Mucosa of gallbladder (tissue), 1 donor: ENCODE measurements at regions not wholly inside any gene's neighbourhood (a gene's known extent, or its start where the extent isn't known, plus 50 kb on each side); places are given as distances from the start of the nearest gene placed in this dataset.

ENCODE experiments used
- DNase-seq: peaks from one replicate; pipeline ENCODE4 v3.0.0-alpha.2; 2020; ENCODE audit warnings: low spot score
- donor health status: DM: no; HTN: no; CAD: no.

DNA sequence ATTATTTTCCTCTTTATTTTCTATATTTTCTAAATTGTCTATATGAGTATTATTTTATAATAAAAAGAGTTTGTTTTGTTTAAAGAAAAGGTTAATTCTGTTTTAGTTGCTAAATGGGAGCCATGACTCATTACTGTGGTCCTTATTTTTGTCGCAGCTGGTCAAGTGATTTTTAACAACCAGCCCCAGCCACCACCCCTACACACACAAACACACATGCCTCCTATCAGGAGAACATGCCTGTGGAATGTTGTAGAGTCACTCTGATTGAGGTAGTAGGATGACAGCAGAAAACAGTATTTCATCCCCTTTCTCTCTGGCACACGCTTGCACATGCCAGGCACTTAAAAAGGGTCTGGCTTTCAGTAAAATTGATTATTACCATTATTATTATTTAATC, 68.6 kb upstream of the GDF10 start:
- no peak for DNase-seq

DNA sequence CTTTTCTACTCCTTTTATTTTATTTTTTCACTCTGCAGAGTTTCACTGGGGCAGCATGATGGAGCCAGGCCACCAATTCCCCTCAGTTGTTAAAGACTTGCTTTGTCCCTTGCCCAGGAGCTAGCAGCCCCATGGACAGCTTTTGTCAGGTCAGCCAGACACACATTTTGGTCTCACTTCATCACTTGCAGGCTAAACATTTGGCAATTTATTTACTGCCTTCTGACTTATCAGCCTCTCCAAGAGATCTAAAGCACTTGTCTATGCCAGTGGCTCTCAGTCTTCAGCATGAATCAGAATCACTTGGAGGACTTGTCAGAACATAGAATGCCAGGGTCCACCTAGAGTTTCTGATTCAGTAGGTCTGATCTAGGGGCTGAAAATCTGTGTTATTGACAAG, 66.4 kb upstream of the GDF10 start:
- no peak for DNase-seq

DNA sequence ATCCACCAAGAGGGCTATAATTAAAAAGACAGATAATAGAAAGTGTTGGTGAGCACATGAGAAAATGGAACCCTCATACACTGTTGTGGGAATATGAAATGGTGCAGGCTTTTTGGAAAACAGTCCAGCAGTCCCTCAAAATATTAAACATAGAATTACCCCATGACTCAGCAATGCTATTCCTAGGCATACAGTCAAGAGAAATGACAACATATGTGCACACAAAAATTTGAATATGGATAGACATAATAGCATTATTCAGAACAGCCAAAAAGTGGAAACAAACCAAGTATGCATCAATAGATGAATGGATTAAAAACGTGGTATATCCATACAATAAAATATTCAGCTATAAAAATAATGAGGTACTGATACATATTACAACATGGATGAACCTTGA, 64.5 kb upstream of the GDF10 start:
- no peak for DNase-seq

DNA sequence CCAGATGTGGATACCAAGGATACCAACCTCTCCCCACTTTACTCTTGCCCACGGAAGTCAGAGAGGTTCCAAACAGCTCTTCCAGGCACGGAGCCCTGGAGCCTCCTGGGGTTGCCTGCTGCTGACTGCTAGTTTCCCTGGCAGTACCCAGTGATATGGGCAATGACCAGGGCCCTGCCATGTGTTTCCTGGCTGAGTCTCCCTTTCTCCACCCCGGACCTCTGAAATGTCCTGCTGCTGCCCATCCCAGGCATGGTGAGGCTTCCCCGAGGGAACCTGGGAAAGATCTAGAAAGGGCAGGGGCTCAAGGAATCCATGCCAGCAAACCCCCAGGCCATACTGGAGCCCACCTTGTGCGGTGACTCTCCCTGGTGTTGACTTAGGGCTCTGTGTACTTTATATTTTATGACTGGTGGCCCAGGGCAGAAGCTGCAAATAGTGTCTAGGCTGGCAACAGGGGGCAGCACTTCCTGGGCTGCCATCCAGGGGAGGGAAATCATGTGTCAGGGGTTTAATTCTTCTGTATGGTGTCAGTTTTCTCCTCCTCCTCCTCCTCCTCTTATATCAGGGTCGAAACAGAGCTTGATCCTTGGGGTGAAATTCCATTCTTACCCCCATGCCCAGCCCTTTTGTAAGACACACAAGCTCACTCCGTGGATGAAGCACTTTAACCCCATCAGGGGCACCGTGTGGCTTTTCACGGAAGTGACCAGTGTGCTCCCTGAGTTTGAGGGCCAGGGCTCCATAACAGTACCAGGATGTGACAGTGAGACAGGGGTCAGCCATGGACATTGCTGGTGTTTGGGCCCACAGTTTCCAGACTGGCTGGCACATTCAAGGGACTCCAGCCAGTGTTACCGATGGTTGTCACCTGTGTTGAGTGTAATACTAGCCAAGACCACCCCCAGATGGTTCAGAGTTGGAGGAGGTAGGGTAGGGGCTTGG, 62.4 kb upstream of the GDF10 start:
- DNase-seq = no peak

DNA sequence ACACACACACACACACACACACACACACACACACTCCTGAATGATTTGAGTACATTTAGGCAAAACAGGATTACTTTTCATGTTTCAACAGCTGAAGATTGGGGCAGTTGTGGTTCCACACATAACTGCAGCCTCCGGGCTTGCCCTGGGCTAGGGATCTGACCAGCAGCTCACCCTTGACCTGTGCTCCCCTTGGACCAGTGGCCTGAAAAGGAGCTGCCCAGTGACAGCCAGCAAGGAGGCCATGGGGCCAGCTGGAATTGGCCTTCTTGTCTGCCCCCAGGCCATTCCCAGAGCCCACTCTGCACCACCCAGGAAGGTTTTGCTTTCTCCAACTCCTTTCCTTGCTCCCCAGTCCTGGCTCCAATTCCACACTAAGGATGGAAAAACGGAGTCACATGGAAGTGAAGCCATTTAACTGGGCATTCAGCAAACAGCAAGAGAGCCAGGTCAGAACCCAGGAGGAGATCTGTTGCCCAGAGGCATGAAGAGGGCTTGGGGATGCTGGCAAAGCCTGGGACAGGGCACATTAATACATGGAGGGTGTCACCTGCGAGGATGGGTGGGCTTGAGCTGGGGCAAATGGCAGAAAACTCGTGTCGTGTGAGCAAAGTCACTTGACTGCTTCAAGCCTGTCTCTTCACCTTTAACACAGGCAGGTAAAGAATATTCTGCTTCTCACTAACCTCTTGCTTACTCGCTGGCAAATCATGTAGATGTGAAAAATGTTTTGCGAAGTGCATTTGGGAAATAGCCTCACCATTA, 61.5 kb upstream of the GDF10 start:
- no peak for DNase-seq

DNA sequence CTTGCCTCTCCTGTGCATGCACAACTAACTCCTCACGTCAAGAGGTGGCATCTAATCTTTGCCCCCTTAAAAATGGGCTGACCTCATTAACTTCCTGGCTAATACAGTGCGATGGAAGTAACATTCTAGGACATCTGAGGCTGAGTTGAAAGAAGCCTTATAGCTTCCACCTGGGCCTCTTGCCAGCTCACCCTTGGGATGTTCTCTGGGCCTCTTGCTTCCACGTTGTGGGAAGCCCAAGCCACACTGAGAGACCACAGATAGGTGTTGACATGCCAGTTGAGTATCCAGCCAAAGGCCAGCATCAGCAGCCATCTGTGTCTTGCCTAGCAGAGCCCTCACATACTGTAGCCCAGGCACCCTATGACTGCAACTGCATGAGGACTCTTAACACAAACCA, 60.8 kb upstream of the GDF10 start:
- DNase-seq = no peak

DNA sequence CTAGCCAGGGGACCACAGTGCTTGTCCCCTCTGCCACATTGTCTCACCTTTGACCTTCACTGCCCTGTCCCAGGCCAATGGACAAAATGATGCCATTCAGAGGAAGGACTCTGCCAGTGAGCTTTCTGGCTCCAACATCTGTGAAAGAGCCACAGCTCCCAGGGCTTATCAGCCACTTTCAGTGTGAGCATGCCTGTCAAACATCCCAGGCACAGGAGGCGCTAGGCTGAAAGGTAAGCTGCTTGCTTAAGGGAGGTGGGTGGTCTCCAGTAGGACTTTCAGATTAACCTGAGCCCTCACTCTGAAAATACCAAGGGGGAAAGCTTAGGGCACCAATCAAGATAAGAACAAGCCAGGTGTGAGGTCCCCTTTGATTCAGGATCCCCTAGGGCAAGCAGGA, 59.8 kb upstream of the GDF10 start:
- DNase-seq = no peak

DNA sequence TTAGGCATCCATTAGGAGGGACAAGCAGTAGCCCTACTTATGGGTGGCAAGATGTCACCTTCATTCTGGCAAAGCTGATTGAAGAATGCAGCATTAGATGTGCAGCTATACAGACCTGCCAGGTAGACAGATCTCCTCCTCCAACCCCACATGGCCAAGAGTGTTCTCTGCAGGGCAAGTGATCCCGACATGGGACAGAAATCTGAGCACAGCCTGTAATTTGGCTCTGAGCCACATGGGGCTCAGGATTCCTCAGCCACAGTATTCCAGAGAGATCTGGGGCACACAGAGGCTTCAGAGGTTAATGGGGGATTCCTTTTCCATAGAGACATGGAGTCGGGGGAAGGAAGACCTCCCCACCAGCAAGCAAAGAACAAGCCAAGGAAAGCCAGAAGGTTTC, 58.7 kb upstream of the GDF10 start:
- no peak for DNase-seq

DNA sequence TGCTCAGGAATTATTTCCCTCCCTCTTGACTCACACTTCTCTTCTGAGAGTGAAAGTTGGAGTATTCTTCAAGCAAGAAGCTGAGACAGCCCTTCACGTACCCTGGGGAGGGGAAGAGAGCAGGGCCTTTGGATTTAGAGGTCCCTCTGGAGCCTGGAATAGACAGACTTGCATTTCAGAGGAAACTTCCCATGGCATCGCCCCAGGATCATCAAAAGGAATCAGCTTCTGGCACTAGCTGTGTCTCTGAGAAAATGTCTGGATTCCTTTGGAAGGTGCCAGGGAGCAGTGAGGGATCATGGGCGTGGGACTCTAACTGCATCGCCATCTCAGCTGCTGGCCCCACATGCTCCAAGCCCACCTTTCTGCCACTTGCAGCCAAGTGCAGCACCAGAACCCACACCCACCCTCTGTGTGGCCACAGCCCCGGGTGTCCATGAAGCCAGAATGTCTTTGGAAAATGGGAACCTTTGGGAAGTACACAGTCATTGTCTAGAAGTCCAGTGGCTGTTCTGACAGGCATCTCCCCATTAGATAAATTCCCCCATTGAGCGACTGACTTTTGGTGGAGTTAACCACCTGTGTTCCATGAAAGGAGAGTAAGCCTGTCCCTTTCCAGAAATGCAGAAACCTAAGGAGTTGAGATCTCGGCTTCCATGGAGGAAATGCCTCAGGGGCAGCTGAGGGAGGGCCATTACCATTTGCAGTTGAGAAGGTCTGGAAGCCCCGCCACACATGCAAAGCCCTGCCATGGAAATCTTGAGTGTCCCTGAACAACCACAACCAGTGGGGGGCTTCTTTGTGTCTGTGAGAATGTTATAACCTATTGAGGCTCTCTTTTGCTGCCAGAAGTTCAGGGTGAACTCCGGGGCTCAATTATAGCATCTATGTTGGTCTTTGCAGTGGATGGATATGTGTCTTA, 57.8 kb upstream of the GDF10 start:
- no peak for DNase-seq

DNA sequence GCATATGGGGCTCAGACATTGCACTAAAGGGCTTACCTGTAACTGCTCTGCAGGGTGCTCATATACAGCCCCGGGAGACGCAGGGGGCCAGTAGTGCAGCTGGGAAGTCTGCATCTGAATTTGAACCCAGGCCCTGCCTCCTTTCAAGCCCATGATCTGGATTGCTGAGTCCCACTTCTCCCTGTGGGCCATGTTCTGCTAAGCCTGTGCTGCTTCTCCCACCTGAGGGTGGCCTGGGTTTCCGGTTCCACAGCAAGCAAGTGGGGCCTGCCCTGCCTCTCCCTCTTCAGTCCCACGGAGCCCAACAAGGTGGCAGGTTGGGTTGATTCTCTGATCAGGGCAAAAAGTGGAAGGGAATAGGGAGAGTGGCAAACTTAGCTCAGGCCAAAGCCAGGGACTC, 56.6 kb upstream of the GDF10 start:
- DNase-seq = no peak

DNA sequence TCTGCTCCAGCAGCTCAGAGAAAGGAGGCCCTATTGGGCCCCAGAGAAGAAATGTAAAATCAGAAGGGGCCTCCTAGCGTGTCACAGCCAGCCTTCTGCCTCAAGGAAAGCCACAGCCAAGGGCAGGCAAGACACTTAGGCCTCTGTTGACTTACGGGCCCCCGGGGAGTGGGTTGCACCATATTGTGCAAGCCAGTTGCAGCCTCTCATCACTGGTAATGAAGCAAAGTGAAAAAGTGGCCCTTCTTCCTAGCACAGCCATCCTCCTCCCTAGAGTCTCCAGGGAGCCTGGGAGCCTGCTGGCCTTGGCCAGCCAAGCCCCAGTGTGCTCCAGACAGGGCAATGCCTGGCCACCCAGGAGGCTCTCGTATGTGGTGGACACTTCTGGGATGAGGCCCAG, 56.2 kb upstream of the GDF10 start:
- DNase-seq = no peak

DNA sequence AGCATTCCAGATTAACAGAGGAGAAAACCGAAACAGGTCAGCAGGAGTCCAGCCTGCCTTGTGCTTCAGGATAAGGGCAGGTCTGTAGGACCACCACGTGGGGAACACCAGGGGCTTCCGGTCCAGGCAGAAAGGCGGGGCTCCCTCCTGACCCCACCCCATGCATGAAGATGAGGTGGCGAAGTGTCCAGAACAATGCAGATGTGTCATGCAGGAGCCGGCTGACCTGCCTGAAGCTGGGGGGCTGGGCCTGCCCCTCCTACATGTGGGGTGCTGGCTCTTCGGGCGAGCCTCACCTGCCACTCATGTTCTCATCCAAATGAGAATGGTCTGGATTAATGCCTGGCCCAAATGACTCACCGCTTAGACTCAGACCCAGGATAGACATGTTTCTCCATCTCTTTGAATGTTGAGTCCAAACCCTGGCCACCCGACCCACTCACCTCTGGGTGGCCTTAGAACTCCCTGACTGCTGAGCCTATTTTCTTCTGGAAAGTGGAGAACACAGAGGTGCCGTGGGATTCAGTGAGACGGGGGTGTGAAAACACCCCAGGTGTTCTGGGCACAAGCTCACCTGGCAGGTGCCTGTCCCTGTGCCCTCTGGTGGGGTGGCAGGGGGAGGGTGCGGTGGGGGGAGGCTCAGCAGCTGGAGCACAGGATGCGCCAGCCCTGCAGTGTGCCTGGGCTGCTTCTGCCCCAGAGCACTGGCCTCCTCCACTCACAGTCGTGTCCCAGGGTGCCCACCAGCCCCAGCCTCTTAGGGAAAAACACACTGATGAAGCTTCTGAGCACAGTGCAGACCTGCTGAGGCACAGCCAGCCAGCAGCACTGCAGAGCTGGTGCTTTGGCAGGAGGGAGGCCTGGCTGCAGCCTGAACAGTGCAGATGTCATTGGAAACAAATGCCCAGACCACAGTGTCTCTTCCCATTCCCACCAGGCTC, 55.2 kb upstream of the GDF10 start:
- DNase-seq = no peak

DNA sequence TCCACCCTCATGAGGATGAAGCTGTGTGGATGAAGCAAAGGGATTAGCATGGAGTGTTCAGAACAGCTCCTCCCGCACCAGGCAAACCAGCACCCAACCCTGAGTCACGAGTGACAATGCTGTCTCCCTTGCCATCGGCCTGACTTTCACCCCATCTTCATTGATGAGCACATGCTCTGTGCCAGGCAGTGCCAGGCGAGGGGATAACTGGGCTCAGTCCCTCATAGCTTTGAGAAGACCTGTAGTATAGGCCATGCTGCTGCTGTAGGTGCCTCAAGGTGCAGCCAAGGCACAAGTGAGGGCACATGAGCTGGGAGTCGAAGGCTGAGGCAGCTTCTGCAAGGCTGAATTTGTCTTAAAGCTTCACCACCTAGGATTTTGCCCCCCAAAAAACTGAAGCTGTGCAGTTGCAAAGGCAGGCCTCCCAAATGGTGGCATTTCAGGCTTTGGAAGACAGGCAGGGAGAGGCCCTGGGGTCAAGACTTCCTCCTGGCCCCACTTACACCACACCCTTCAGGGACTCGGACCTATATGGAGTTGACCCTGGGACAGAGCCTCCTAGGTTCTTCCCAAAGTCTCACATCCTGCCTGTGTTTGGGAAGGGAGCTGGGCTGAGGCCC, 54.2 kb upstream of the GDF10 start:
- DNase-seq = no peak

DNA sequence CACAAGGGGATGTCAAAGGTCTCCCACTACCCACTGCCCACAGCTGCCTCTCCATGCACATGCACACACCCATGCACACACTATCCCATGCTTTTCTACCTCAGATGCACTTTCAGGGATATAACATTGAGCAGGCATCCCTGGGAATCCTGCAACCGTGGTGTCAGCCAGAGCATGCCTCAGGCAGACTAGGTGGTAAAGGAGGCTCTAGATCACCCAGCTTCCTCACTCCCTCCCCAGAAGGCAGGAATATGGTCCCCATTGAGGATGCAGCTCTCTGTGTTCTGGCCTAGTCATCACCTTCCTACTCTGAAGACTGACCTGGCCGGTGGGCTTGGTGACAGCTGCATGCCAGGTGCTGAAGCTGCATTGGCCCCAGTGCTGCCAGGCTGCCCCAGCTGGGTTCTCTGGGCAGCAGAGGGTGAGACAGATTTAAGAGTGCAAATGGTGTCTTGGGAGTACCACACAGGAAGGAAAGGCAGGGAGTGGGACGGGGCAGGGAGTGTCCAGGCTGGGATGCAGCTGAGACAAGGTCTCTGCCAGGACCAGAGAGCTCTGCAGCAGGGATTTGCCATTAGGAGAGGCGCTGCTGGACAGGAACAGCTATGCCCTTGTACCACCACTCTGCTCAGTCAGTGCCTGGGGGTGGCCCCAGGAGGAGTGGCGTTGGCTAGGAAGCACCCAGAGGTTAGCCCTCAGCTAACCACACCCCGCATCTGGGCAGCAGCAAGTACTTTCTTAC, 53.4 kb upstream of the GDF10 start:
- DNase-seq = no peak

DNA sequence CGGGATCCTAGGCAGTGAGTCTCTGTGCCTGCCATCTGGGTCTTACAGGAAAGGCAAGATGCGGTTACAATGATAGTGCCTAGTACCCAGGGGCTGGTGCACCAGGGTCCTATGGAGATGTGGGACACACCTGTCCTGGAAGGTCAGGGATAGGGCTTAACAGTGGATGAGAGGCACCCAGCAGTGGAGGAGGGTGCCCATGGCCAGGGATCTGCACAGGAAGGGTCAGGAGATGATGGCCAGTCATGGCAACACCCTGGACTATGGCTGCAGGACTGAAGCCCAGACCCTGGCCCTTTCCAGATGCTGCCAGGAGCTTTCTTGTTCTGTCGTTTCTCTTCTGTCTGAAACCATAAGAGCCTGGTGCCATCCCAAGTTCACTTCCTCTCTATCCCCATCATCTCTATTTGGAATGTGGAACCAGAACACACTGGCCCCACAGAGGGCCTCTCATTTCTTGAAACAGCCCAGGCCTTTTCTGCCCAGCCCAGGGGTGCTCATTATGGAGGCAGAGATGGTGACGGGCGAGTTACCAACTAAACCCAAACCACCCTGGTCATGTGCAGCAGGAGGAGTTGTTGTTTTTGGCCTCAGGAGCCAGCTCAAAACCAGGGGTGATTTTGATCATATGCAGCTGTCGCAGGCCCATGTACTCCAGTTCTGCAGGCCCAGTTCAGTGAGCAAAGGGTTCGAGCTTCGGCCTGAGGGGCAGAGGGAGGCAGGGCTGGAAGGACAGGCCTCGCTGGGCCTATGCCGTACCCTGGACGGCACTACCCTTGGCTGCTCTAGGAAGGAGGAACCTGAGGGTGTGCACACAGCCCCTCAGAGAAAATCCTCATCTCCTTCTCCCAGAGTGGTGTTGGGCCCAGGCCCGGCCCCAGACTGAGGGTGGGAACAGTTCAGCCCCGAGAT, 52.6 kb upstream of the GDF10 start:
- DNase-seq = no peak

DNA sequence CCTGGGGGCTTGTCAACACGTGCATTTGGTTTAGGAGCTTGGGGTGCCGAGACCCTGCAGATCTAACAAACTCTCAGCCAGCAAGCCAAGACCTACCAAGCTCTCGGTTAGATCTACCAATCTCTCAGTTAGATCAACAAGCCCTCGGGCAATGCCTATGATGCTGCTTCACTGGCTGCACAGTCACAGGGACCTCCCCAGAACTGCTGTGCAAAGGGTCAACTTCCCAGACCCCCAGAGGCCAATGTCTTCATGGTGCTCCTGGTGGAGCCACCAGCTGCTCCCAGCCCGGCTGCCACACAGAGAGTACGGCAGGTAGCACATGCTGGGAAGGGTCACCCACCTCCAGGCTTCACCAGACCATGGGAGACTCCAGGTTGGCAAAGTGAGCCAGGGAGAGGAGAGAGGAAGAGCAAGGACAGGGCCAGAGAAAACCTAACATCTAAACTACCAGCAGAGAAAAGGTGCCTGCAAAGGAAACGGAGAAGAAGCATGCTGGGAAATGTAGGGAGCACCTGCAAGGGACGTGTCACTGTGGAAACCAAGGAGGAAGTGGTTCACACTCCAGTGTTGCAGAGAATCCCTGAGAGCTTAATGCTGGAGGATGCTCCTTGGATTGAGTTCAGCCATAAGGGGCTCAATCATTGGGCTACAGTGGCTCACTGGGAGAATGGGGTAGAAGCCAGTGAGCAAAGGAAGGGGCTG, 51.5 kb upstream of the GDF10 start:
- no peak for DNase-seq

DNA sequence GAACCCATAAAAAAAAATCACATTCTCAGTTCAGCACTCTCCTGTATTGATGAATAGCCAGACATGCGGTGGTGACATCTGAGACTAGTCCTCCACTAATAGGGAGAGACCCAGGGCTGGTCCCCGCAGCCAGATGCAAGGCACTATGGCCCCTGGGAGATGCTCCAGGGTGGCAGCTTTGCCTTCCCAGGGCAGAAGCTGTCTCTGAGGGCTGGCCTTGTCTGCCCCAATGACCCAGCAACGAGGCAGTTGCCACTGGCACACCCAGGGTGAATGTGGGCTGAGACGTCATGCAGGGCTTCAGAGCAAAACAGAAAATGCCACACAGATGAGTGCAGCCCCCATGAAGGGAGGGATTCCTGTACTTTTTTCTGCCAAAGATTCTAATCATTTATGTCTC, 50.1 kb upstream of the GDF10 start:
- DNase-seq = no peak
